ENCODE measurements at regions not wholly inside any gene's neighbourhood (a gene's known extent, or its start where the extent isn't known, plus 50 kb on each side); places are given as distances from the start of the nearest gene placed in this dataset.

DNA sequence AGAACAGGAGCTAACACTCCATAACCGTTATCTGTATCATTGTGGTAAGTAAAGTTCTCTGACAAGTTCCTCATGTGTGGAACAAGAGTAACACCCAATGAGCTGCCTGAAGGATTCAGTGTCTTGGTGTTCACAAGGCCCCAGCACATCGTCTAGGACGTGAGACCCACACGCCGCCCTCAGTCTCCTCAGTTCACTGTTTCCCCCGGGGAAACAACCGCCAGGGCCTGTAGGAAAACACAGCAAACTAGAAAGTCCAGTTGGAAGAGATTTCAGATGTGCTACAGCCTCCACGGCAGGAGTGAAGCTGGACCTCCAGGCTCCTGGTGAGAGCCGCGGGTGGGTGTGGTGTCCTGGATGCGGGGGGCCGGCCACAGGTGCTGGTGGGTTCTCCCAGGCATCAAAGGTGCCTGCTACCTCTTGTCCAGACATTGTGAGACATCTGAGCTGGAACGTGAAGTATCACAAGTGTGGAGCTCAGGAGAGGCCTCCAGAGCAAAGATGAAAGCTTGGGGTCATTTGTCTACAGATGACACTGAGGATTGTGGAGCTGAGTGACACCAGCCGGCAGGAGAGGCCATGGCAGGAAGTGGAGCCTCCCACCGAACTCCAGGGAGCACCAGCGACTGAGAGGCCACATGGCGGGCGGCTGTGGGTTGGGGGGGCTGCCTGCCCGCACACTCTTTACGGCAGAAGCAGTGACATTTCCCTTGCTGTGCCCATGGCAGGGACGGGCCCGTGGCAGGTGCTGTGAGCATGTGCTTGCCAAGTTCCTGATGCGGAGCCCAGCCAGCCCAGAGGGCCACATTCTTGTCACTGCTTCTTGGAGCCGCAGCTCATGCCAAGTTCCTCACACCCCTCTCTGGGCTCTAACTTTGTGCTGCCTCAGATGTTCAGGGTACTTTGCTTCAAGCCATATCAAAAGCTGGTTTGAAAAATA is 131.2 kb downstream of the TMEM18 start:
- H3K4me3 ChIP-seq (ENCODE audit: low read depth, poor library complexity, severe bottlenecking), result no peak overlapping the region
- intact Hi-C loops (cut with DNase I; ENCODE audit: low total_unique reads), result no loop called here
- TF ChIP-seq POLR2A (IDR thresholded peaks at IDR 0.05), result no peak
- TF ChIP-seq CTCF (IDR thresholded peaks at IDR 0.05), result no peak
- no peak for DNase-seq (ENCODE audit: low spot score in 2 of 2)
- WGBS, 2 donors, result 57 to 59% methylated on average over 12 to 24 of the region's 24 CpGs

- no peak for DNase-seq (ENCODE audit: low spot score in 2 of 2)
- no peak for TF ChIP-seq CTCF (IDR thresholded peaks at IDR 0.05)
- no peak for TF ChIP-seq POLR2A (IDR thresholded peaks at IDR 0.05)
- no peak overlapping the region for H3K4me3 ChIP-seq (ENCODE audit: low read depth, poor library complexity, severe bottlenecking)
- WGBS, 2 donors, result 75 to 77% methylated on average over 12 of the region's 12 CpGs
- intact Hi-C loops (cut with DNase I; ENCODE audit: low total_unique reads), result no loop called here
Measured at GRCh38 chr2:545228-545627, 132.0 kb downstream of the TMEM18 start.

DNA sequence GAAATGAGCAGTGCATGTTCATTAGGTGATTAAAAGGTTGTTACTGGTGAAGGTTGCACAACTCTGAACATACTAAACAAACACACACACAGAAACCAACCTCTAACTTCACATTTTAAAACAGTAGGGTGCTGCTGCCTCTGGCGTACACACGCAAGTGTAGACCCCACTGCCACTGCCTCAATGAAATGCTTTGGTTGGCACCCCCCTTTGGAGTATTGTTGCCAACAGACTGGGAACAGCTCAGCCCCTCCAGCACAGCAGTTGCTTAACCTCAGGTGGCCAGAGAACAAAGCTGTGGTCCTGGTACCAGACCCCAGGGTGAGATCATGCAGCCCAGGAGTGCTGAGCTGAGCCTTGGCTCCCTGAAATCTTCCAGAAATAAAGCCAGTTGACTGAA is 138.6 kb downstream of the TMEM18 start:
- no peak for DNase-seq (ENCODE audit: low spot score in 2 of 2)
- intact Hi-C loops (cut with DNase I; ENCODE audit: low total_unique reads), result no loop called here
- no peak overlapping the region for H3K4me3 ChIP-seq (ENCODE audit: low read depth, poor library complexity, severe bottlenecking)
- 90% methylated on average over 2 of the region's 2 CpGs for WGBS, 2 donors
- TF ChIP-seq CTCF (IDR thresholded peaks at IDR 0.05) (no peak), POLR2A (IDR thresholded peaks at IDR 0.05) (no peak)

DNA sequence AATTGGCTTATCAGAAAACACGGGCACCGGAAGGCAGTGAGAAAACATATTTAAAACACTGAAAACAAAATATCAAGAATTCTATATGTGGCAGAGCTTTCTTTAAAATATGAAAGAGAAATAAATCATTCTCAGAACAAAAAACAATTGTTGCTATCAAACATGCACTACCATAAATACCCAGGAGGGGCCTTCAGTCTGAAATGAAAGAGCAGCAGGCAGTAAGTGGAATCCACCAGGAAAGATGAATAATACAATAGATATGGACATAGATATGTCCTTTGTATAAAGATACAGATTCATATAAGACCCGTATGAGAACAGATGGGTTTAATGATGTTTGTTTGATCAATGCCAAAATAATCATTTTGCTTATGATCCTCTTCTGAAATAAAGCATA is 142.0 kb downstream of the TMEM18 start:
- 64 to 86% methylated on average over 3 of the region's 3 CpGs for WGBS, 2 donors
- TF ChIP-seq POLR2A (IDR thresholded peaks at IDR 0.05), result no peak
- no peak overlapping the region for H3K4me3 ChIP-seq (ENCODE audit: low read depth, poor library complexity, severe bottlenecking)
- intact Hi-C loops (cut with DNase I; ENCODE audit: low total_unique reads), result no loop called here
- DNase-seq (ENCODE audit: low spot score in 2 of 2), result no peak

DNA sequence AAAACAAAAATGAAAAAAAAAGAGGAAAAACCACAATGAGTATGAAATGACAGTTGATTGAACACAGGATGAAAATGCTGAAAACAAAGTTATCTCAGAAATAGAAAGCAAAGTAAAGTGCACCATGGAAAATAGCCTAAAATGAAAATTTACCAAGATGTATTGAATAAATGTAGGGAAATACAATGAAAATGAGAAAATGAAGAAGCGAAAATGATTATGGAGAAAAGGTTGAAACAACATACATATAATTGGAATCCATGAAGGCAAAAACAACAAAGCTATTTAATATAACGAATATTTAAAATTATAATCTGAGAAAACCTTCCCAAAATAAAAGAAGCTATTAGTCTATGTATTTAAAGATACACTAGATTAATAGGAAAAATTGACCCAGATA is 147.4 kb downstream of the TMEM18 start:
- TF ChIP-seq CTCF (IDR thresholded peaks at IDR 0.05), result no peak
- no peak for TF ChIP-seq POLR2A (IDR thresholded peaks at IDR 0.05)
- 69 to 78% methylated on average over 2 of the region's 2 CpGs for WGBS, 2 donors
- H3K4me3 ChIP-seq (ENCODE audit: low read depth, poor library complexity, severe bottlenecking), result no peak overlapping the region
- intact Hi-C loops (cut with DNase I; ENCODE audit: low total_unique reads), result no loop called here
- no peak for DNase-seq (ENCODE audit: low spot score in 2 of 2)

DNA sequence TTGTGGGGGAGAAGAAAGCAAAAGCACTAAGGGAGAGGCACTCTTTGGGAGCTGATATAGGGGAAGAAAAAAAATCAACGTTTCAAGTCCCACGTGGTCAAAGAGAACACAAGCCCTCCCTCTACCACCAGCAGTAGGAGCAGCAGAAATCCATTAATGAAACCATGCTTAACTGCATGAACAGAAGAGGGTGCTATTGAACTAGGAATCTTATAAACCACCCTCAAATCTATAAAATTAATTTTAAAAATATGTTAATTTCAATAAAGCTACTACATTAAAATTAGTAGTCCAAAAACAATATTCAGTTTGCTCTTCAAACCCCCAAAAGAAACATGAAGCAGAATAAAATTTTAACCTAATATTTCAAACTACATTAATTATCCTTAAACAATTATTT is 147.8 kb downstream of the TMEM18 start:
- no peak for DNase-seq (ENCODE audit: low spot score in 2 of 2)
- no peak for TF ChIP-seq POLR2A (IDR thresholded peaks at IDR 0.05)
- no peak for TF ChIP-seq CTCF (IDR thresholded peaks at IDR 0.05)
- no peak overlapping the region for H3K4me3 ChIP-seq (ENCODE audit: low read depth, poor library complexity, severe bottlenecking)
- intact Hi-C loops (cut with DNase I; ENCODE audit: low total_unique reads), result no loop called here
- 0 to 6% methylated on average over 2 of the region's 2 CpGs for WGBS, 2 donors
